Activated naive CD8-positive, alpha-beta T cell treated with anti-CD3 and anti-CD28 coated beads, Interleukin-2, amount 50 U/mL, for 24 hours (primary cell): ENCODE measurements at regions not wholly inside any gene's neighbourhood (a gene's known extent, or its start where the extent isn't known, plus 50 kb on each side); places are given as distances from the start of the nearest gene placed in this dataset.

Experiments
- ATAC-seq: fragments of 150-1000 bp; cut with Tn5 transposase; one replicate; pipeline ENCODE4 v1.10.0; 2021
- DNase-seq: peaks from one replicate; pipeline ENCODE4 v3.0.0; 2021
- H3K27ac Mint-ChIP-seq: one replicate; pipeline ENCODE4 v1.8.0; 2021; ENCODE audit warnings: mild to moderate bottlenecking, mixed read lengths
- H3K27me3 Mint-ChIP-seq: one replicate; pipeline ENCODE4 v1.8.0; 2021; ENCODE audit warnings: mixed read lengths
- H3K36me3 Mint-ChIP-seq: one replicate; pipeline ENCODE4 v1.8.0; 2021; ENCODE audit warnings: low read depth, mixed read lengths
- H3K4me1 Mint-ChIP-seq: one replicate; pipeline ENCODE4 v1.8.0; 2021; ENCODE audit warnings: mixed read lengths
- H3K4me3 Mint-ChIP-seq: one replicate; pipeline ENCODE4 v1.8.0; 2021; ENCODE audit warnings: mild to moderate bottlenecking, moderate library complexity, mixed read lengths
- H3K9me3 Mint-ChIP-seq: one replicate; pipeline ENCODE4 v1.8.0; 2021; ENCODE audit warnings: mixed read lengths

DNA sequence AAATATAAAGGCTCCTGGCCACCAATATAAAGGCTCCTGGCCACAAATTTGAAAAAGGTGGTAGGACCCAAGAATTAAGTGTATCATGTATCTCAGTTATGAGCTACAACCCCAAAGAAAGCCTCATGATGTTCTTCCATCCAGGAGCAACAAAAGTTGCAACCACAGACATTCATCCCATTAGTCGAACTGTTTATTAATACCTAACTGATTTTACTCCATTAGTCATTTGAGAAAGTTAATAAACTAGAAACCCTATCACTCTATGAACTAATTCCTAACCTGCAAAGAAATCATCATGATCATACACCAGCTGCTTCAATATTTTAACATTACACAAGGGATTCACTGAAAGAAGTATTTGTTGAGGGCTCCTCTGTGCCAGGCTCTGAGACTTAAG lies 253.2 kb upstream of the GRIP1 start:
- Mint-ChIP-seq H3K4me3 (no peak overlapping the region), H3K4me1 (peaks cover 16% of the 10 kb centered on the region), H3K27ac (no peak overlapping the region), H3K9me3 (peaks cover 3% of the 10 kb centered on the region), H3K36me3 (peaks cover 2% of the 10 kb centered on the region), H3K27me3 (peaks cover 16% of the 10 kb centered on the region)
- no peak for DNase-seq
- ATAC-seq: no peak

GRCh38 chr12:66934302-66935062 lies 255.6 kb upstream of the GRIP1 start:
- peaks cover 3% of the 10 kb centered on the region for H3K9me3 Mint-ChIP-seq
- H3K4me3 Mint-ChIP-seq: no peak overlapping the region
- peaks cover 4% of the 10 kb centered on the region for H3K4me1 Mint-ChIP-seq
- no peak for DNase-seq
- H3K27me3 Mint-ChIP-seq: peaks cover 14% of the 10 kb centered on the region
- no peak overlapping the region for H3K27ac Mint-ChIP-seq
- ATAC-seq: no peak
- peaks cover 2% of the 10 kb centered on the region for H3K36me3 Mint-ChIP-seq

DNA sequence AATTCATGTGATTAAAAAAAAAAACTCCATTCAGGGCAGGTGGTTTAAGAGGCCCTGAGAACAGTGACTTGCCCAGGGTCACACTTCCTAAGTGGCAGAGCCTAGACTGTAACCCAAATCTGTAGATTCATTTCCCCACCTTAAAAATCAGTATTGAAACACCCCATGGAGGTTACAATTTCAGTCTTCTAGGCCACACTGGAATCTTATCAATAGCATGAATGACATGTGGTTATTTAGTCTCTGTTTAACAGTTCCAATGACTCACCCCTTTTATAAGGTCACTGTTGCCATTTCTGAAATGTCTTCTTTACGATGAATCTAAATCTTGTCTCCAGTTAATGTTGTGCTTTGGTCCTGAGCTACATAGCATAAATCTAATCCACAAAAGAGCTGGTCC lies 262.3 kb upstream of the GRIP1 start:
- ATAC-seq: peak; percentile 97
- Mint-ChIP-seq H3K4me1 (peaks cover 30% of the 10 kb centered on the region), H3K9me3 (no peaks in the 10 kb centered on the region), H3K27me3 (peaks cover 5% of the 10 kb centered on the region), H3K36me3 (peaks cover 3% of the 10 kb centered on the region), H3K27ac (no peak overlapping the region), H3K4me3 (no peak overlapping the region)
- no peak for DNase-seq

- peaks cover 3% of the 10 kb centered on the region for H3K36me3 Mint-ChIP-seq
- H3K4me1 Mint-ChIP-seq: peaks cover 38% of the 10 kb centered on the region
- no peak overlapping the region for H3K27ac Mint-ChIP-seq
- no peak overlapping the region for H3K4me3 Mint-ChIP-seq
- no peak for DNase-seq
- no peak for ATAC-seq
- peaks cover 5% of the 10 kb centered on the region for H3K27me3 Mint-ChIP-seq
- H3K9me3 Mint-ChIP-seq: no peaks in the 10 kb centered on the region
Observed at GRCh38 chr12:66942741-66943465, 264.0 kb upstream of the GRIP1 start.

DNA sequence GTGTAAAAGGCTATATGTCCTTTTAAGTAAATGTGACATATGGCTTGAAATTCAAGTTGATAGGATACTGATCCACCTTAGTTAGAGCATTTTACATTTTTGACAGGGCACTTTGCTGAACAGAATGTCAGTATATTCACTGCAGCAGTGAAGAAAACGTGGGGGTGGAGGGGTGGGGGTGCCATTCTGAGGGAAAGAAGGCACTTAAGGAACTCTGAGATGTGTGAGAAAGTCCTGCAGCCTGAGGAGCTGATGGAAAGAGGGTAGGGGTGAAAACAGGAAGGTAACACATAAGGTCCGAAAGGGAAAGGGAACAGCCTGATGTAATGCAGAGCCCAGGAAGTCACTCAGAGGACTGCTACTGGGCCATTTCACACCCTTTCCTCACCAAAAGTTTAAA lies 265.5 kb upstream of the GRIP1 start:
- Mint-ChIP-seq H3K4me3 (no peak overlapping the region), H3K27ac (no peak overlapping the region), H3K36me3 (peaks cover 3% of the 10 kb centered on the region), H3K4me1 (peaks cover 42% of the 10 kb centered on the region), H3K9me3 (no peaks in the 10 kb centered on the region), H3K27me3 (peaks cover 5% of the 10 kb centered on the region)
- DNase-seq: no peak
- no peak for ATAC-seq

GRCh38 chr12:66945189-66945817 lies 266.4 kb upstream of the GRIP1 start:
- H3K4me3 Mint-ChIP-seq: no peak overlapping the region
- H3K9me3 Mint-ChIP-seq: no peaks in the 10 kb centered on the region
- ATAC-seq: no peak
- peaks cover 5% of the 10 kb centered on the region for H3K27me3 Mint-ChIP-seq
- H3K4me1 Mint-ChIP-seq: peaks cover 39% of the 10 kb centered on the region
- peaks cover 3% of the 10 kb centered on the region for H3K36me3 Mint-ChIP-seq
- H3K27ac Mint-ChIP-seq: no peak overlapping the region
- no peak for DNase-seq

DNA sequence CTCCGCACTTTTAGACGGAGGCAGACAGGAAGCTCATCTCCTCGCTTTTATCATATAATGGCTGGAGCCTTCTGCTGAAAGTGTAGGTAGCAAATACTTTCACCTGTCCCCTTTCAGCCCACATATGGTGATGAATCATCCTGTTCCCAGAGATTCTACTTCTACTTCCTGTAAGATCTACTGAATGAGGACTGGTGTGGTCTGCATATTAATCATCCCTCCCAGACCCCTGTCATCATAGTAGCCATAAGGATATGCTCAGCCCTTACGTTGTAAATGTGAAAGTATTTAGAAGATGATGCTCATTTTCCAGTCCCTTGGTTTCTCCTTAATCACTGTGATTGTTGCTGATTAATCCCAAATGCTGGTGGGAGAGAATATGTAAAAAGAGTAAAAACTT lies 268.2 kb upstream of the GRIP1 start:
- H3K27ac Mint-ChIP-seq: peak overlapping the region; percentile 71
- peaks cover 3% of the 10 kb centered on the region for H3K36me3 Mint-ChIP-seq
- H3K4me3 Mint-ChIP-seq: no peak overlapping the region
- no peaks in the 10 kb centered on the region for H3K9me3 Mint-ChIP-seq
- H3K27me3 Mint-ChIP-seq: peaks cover 8% of the 10 kb centered on the region
- H3K4me1 Mint-ChIP-seq: peaks cover 25% of the 10 kb centered on the region
- DNase-seq (no peak), ATAC-seq (peak; percentile 99)

DNA sequence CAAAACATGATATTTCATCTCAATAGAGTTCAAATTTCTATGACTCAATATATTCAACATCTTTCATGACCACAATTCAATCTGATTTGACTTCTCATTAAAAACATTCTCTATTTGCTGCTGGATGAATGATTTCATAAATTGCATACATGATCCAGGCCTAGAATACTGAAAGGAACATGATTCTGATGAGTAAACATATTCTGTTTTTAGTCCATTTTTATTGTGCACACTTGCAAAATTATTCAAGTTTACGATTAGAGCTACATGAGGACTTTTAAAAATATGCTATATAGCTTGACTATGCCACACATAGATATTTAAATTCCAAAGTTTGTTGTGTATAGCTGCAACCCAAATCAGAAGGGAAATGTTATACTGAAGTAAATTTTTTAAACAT lies 273.8 kb upstream of the GRIP1 start:
- Mint-ChIP-seq H3K4me3 (no peak overlapping the region), H3K4me1 (peaks cover 3% of the 10 kb centered on the region), H3K9me3 (no peaks in the 10 kb centered on the region), H3K27ac (no peak overlapping the region), H3K27me3 (peaks cover 3% of the 10 kb centered on the region), H3K36me3 (no peaks in the 10 kb centered on the region)
- DNase-seq (no peak), ATAC-seq (no peak)

- H3K4me1 Mint-ChIP-seq: peaks cover 2% of the 10 kb centered on the region
- no peak overlapping the region for H3K27ac Mint-ChIP-seq
- no peak for ATAC-seq
- no peak for DNase-seq
- no peaks in the 10 kb centered on the region for H3K36me3 Mint-ChIP-seq
- H3K27me3 Mint-ChIP-seq: peaks cover 3% of the 10 kb centered on the region
- H3K9me3 Mint-ChIP-seq: no peaks in the 10 kb centered on the region
- no peak overlapping the region for H3K4me3 Mint-ChIP-seq
Observed at GRCh38 chr12:66956300-66956699, 277.4 kb upstream of the GRIP1 start.

DNA sequence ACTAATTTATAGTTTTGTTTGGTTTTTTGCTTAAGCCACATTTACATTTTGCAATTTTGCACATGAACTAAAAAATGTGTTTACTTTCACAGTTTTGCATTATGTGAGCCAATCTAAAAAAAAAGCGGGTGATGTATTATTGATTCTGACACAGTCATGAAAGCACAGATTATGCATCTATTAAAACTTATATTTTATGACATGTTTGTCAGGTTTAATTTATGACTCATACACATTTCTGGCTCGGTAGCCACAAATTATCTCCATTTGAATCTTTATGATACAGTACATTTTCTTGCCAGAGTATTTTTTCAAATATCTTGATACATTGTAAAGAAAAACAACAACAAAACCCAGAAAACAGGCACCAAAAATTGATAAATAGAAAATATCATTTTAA lies 280.4 kb upstream of the GRIP1 start:
- no peak overlapping the region for H3K4me3 Mint-ChIP-seq
- DNase-seq (no peak), ATAC-seq (no peak)
- no peak overlapping the region for H3K27ac Mint-ChIP-seq
- H3K4me1 Mint-ChIP-seq: peaks cover 12% of the 10 kb centered on the region
- no peaks in the 10 kb centered on the region for H3K27me3 Mint-ChIP-seq
- no peaks in the 10 kb centered on the region for H3K36me3 Mint-ChIP-seq
- H3K9me3 Mint-ChIP-seq: no peaks in the 10 kb centered on the region

DNA sequence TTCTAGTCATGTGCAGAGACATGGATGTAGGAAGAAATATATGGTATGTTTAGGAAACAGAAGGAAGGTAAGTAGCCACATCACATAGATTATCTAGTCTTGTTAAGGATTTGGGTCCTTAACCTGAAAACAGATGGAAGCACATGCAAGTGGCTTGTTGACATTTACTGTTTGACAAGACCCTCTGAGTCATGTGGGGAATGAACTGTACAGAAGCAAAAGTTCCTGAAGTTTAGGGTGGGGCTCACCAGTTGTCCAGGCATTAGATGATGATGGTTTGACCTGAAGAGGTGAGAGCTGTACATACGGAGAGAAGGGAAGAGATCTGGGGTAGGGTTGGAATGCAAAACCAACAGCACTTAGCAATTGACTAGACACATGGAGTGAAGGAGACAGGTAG lies 281.1 kb upstream of the GRIP1 start:
- H3K36me3 Mint-ChIP-seq: no peaks in the 10 kb centered on the region
- no peak for DNase-seq
- no peak overlapping the region for H3K27ac Mint-ChIP-seq
- H3K9me3 Mint-ChIP-seq: no peaks in the 10 kb centered on the region
- no peak overlapping the region for H3K4me3 Mint-ChIP-seq
- peaks cover 20% of the 10 kb centered on the region for H3K4me1 Mint-ChIP-seq
- H3K27me3 Mint-ChIP-seq: no peaks in the 10 kb centered on the region
- ATAC-seq: no peak

- H3K9me3 Mint-ChIP-seq: no peaks in the 10 kb centered on the region
- DNase-seq (no peak), ATAC-seq (no peak)
- H3K4me1 Mint-ChIP-seq: peaks cover 29% of the 10 kb centered on the region
- H3K36me3 Mint-ChIP-seq: no peaks in the 10 kb centered on the region
- H3K4me3 Mint-ChIP-seq: no peak overlapping the region
- no peaks in the 10 kb centered on the region for H3K27me3 Mint-ChIP-seq
- no peak overlapping the region for H3K27ac Mint-ChIP-seq
Observed at GRCh38 chr12:66960704-66961690, 282.1 kb upstream of the GRIP1 start.

DNA sequence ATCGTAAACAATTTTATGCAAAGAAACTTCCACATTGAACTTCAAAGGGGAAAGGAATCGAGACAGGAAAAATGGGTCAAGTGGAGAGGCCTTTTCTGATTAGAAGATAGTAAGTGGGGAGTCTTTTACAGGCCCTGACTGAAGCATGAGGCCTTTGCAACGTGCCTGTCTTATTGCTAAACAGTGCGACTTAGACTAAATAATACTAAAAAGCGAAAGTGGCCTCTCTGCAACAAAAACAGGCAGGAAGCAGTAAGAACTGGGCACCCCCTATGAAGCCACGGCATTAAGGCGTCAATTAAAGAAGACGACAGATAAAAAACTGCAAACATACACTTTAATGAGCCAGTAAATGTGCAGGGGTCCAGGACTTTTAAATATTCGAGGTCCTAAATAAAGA lies 283.4 kb upstream of the GRIP1 start:
- H3K9me3 Mint-ChIP-seq: no peaks in the 10 kb centered on the region
- H3K4me1 Mint-ChIP-seq: peaks cover 29% of the 10 kb centered on the region
- no peak for DNase-seq
- H3K36me3 Mint-ChIP-seq: no peaks in the 10 kb centered on the region
- ATAC-seq: no peak
- H3K27me3 Mint-ChIP-seq: no peaks in the 10 kb centered on the region
- H3K27ac Mint-ChIP-seq: no peak overlapping the region
- no peak overlapping the region for H3K4me3 Mint-ChIP-seq

DNA sequence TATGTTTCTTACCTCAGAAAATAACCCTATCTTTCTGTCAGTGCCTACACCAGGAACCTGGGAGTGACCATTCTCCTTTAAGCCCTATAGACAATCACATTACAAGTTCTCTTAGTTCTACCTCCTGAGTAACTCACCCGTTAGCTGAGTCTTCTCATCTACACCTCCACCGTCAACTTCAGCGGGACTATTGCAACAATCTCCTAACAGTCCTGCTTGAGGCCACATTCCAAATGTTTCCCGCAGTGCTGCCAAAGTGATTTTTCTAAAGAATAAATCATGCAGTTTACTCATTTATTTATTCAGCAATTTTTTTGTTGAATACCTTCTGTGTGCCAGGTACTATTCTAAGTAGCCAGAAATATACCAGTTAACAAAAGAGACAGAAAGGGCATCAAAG lies 285.0 kb upstream of the GRIP1 start:
- H3K9me3 Mint-ChIP-seq: no peaks in the 10 kb centered on the region
- no peaks in the 10 kb centered on the region for H3K27me3 Mint-ChIP-seq
- DNase-seq: no peak
- peak overlapping the region; percentile 45 for H3K27ac Mint-ChIP-seq
- no peak overlapping the region for H3K4me3 Mint-ChIP-seq
- H3K4me1 Mint-ChIP-seq: peaks cover 29% of the 10 kb centered on the region
- no peak for ATAC-seq
- H3K36me3 Mint-ChIP-seq: no peaks in the 10 kb centered on the region
